IMR-90 (cell line): ENCODE measurements at regions not wholly inside any gene's neighbourhood (a gene's known extent, or its start where the extent isn't known, plus 50 kb on each side); places are given as distances from the start of the nearest gene placed in this dataset.

Experiments used
- FOS ChIP-seq: fragments of 150-350 bp; IDR thresholded peaks from 2 replicates; pipeline ENCODE4 v1.6.1; 2016; ENCODE audit warnings: low read depth, low read length
- TF ChIP-seq, protein P1 (sequence below): conservative IDR thresholded peaks from 2 replicates; pipeline ENCODE4 v1.5.1; 2012; ENCODE audit warnings: mild to moderate bottlenecking, low read depth, low read length, improper control_type of control experiment

DNA sequence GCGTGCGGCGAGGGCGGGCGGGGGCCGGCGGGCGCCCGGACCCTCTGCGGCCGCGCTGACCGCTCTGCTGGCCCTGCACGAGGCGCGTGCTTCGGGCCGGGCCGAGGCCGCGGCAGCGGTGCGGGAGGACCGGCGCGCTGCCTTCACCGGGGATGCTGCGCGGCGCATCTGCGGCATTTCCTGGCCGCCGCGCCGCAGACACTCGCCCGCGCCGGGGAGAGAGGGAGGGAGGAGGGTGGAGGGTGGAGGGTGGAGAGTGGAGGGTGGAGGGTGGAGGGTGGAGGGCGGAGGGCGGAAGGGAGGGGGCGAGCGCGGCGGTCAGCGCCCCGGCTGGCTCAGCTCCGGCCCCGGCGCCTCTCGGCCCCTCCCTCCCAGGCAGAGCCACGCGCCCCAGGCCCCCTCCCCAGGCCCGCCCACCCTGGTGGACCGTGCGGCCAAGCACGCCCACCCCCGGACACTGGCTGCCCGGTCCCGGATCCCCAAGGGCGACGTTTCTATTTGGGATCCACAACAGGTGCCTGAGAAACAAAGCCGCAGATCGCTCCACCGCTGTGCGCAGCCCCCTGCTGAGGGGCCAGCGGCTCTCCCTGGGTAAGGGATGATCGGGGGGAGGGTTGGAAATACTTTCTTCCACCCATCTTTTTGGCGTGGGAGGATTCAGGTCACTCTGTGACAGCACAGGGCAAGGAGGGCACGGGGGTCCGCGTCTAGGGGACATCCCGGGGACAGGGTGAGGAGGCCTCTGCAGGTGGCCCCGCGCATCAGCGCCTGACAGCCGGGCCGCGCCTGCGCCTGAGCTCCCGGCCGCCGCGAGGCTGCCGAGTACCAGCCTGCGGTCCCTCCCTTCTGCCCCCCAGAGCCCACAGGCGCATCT, 111.2 kb upstream of the BEND6 start (continued):
- TF ChIP-seq, protein P1, sequence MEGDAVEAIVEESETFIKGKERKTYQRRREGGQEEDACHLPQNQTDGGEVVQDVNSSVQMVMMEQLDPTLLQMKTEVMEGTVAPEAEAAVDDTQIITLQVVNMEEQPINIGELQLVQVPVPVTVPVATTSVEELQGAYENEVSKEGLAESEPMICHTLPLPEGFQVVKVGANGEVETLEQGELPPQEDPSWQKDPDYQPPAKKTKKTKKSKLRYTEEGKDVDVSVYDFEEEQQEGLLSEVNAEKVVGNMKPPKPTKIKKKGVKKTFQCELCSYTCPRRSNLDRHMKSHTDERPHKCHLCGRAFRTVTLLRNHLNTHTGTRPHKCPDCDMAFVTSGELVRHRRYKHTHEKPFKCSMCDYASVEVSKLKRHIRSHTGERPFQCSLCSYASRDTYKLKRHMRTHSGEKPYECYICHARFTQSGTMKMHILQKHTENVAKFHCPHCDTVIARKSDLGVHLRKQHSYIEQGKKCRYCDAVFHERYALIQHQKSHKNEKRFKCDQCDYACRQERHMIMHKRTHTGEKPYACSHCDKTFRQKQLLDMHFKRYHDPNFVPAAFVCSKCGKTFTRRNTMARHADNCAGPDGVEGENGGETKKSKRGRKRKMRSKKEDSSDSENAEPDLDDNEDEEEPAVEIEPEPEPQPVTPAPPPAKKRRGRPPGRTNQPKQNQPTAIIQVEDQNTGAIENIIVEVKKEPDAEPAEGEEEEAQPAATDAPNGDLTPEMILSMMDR: peak; percentile 65
- no peak for TF ChIP-seq FOS
